ENCODE measurements at regions not wholly inside any gene's neighbourhood (a gene's known extent, or its start where the extent isn't known, plus 50 kb on each side); places are given as distances from the start of the nearest gene placed in this dataset.

- CTCF ChIA-PET: no interaction called here
- intact Hi-C loops (cut with micrococcal nuclease; ENCODE audit: unreplicated experiment): no loop called here
- Mint-ChIP-seq H3K27ac (ENCODE audit: unreplicated experiment) (no peak overlapping the region), H3K9me3 (ENCODE audit: low read depth, unreplicated experiment) (peaks cover 19% of the 10 kb centered on the region), H3K4me1 (ENCODE audit: low read depth, unreplicated experiment) (no peaks in the 10 kb centered on the region), H3K36me3 (ENCODE audit: insufficient read depth, unreplicated experiment) (no peaks in the 10 kb centered on the region), H3K4me3 (ENCODE audit: low read depth, unreplicated experiment) (no peak overlapping the region), H3K27me3 (ENCODE audit: unreplicated experiment) (no peaks in the 10 kb centered on the region)
- DNase-seq: no peak
- TF ChIP-seq CTCF (IDR thresholded peaks at IDR 0.05; ENCODE audit: unreplicated experiment): no peak
- no TSS peak for BruUV-seq (replicated peaks)
Measured at GRCh38 chr19:23521471-23521870, 126.2 kb upstream of the ZNF91 start.

DNA sequence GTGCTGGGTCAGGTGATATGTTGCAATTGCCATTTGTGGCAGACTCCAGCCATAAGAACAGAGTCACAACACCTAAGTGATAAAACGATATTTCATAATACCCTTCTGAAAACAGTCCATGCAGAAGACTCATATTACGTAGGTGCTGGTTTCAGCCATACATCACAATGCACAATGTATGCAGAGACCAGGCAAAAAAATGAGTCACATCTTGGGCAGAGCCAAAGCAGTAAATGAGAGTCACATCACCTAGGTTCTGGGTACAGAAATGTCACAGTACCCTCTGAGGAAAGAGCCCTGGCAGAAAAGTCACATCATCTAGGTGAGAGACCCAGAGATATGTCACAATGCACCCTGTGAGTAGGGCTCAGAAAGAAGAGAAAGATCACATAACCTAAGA, 125.2 kb upstream of the ZNF91 start:
- intact Hi-C loops (cut with micrococcal nuclease; ENCODE audit: unreplicated experiment): no loop called here
- H3K4me3 Mint-ChIP-seq (ENCODE audit: low read depth, unreplicated experiment): no peak overlapping the region
- no peak for TF ChIP-seq CTCF (IDR thresholded peaks at IDR 0.05; ENCODE audit: unreplicated experiment)
- no peaks in the 10 kb centered on the region for H3K4me1 Mint-ChIP-seq (ENCODE audit: low read depth, unreplicated experiment)
- H3K9me3 Mint-ChIP-seq (ENCODE audit: low read depth, unreplicated experiment): peaks cover 16% of the 10 kb centered on the region
- CTCF ChIA-PET: no interaction called here
- H3K27ac Mint-ChIP-seq (ENCODE audit: unreplicated experiment): no peak overlapping the region
- no peaks in the 10 kb centered on the region for H3K27me3 Mint-ChIP-seq (ENCODE audit: unreplicated experiment)
- H3K36me3 Mint-ChIP-seq (ENCODE audit: insufficient read depth, unreplicated experiment): no peaks in the 10 kb centered on the region
- DNase-seq: no peak
- BruUV-seq (replicated peaks): no TSS peak

GRCh38 chr19:23519031-23519430, 123.8 kb upstream of the ZNF91 start:
- no peak for DNase-seq
- BruUV-seq (replicated peaks): no TSS peak
- peaks cover 16% of the 10 kb centered on the region for H3K9me3 Mint-ChIP-seq (ENCODE audit: low read depth, unreplicated experiment)
- intact Hi-C loops (cut with micrococcal nuclease; ENCODE audit: unreplicated experiment): no loop called here
- no peak for TF ChIP-seq CTCF (IDR thresholded peaks at IDR 0.05; ENCODE audit: unreplicated experiment)
- no peaks in the 10 kb centered on the region for H3K27me3 Mint-ChIP-seq (ENCODE audit: unreplicated experiment)
- CTCF ChIA-PET: no interaction called here
- no peak overlapping the region for H3K4me3 Mint-ChIP-seq (ENCODE audit: low read depth, unreplicated experiment)
- no peak overlapping the region for H3K27ac Mint-ChIP-seq (ENCODE audit: unreplicated experiment)
- no peaks in the 10 kb centered on the region for H3K4me1 Mint-ChIP-seq (ENCODE audit: low read depth, unreplicated experiment)
- no peaks in the 10 kb centered on the region for H3K36me3 Mint-ChIP-seq (ENCODE audit: insufficient read depth, unreplicated experiment)

GRCh38 chr19:23516266-23516665, 121.0 kb upstream of the ZNF91 start:
- CTCF ChIA-PET: no interaction called here
- Mint-ChIP-seq H3K36me3 (ENCODE audit: insufficient read depth, unreplicated experiment) (no peaks in the 10 kb centered on the region), H3K27me3 (ENCODE audit: unreplicated experiment) (no peaks in the 10 kb centered on the region), H3K4me1 (ENCODE audit: low read depth, unreplicated experiment) (no peaks in the 10 kb centered on the region), H3K27ac (ENCODE audit: unreplicated experiment) (no peak overlapping the region), H3K4me3 (ENCODE audit: low read depth, unreplicated experiment) (no peak overlapping the region), H3K9me3 (ENCODE audit: low read depth, unreplicated experiment) (peaks cover 17% of the 10 kb centered on the region)
- intact Hi-C loops (cut with micrococcal nuclease; ENCODE audit: unreplicated experiment): no loop called here
- no peak for DNase-seq
- TF ChIP-seq CTCF (IDR thresholded peaks at IDR 0.05; ENCODE audit: unreplicated experiment): no peak
- BruUV-seq (replicated peaks): no TSS peak

DNA sequence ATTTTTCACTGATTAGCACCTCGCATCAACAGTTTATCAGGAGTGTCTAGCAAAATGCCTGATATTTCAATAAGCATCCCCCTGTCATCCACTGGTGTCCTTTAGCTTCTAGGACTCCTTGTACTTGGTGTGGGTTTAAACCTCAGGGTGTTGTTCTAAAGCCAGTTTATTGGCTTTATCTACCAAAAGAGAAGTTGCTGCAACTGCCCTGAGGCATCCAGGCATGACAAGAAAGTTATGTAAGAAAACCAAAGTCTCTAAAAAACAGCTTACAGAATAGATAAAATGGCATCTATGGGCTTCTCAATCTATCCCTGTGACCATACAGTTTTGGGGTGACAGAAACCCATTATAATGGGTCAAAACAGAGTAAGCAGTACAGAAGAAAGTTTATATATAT, 120.3 kb upstream of the ZNF91 start:
- BruUV-seq (replicated peaks): no TSS peak
- Mint-ChIP-seq H3K27me3 (ENCODE audit: unreplicated experiment) (no peaks in the 10 kb centered on the region), H3K4me3 (ENCODE audit: low read depth, unreplicated experiment) (no peak overlapping the region), H3K9me3 (ENCODE audit: low read depth, unreplicated experiment) (peaks cover 16% of the 10 kb centered on the region), H3K36me3 (ENCODE audit: insufficient read depth, unreplicated experiment) (no peaks in the 10 kb centered on the region), H3K27ac (ENCODE audit: unreplicated experiment) (no peak overlapping the region), H3K4me1 (ENCODE audit: low read depth, unreplicated experiment) (no peaks in the 10 kb centered on the region)
- CTCF ChIA-PET: no interaction called here
- intact Hi-C loops (cut with micrococcal nuclease; ENCODE audit: unreplicated experiment): no loop called here
- TF ChIP-seq CTCF (IDR thresholded peaks at IDR 0.05; ENCODE audit: unreplicated experiment): no peak
- no peak for DNase-seq
